Progenitor cell of endocrine pancreas (in vitro differentiated cells): ENCODE measurements at regions not wholly inside any gene's neighbourhood (a gene's known extent, or its start where the extent isn't known, plus 50 kb on each side); places are given as distances from the start of the nearest gene placed in this dataset.

Experiments used
- DNase-seq: peaks from one replicate; pipeline ENCODE4 v3.0.0; 2021; ENCODE audit warnings: low spot score; ENCODE audit not compliant: unreplicated experiment
- H3K27ac Mint-ChIP-seq: 2 replicates; pipeline ENCODE4 v1.8.0; 2021; ENCODE audit warnings: mild to moderate bottlenecking, moderate library complexity, mixed read lengths
- H3K27me3 Mint-ChIP-seq: 2 replicates; pipeline ENCODE4 v1.8.0; 2021; ENCODE audit warnings: mixed read lengths
- H3K36me3 Mint-ChIP-seq: 2 replicates; pipeline ENCODE4 v1.8.0; 2022; ENCODE audit warnings: mixed read lengths; ENCODE audit not compliant: insufficient read depth
- H3K4me1 Mint-ChIP-seq: 2 replicates; pipeline ENCODE4 v1.8.0; 2021; ENCODE audit warnings: low read depth, mixed read lengths
- H3K4me3 Mint-ChIP-seq: 2 replicates; pipeline ENCODE4 v1.8.0; 2021; ENCODE audit warnings: low read depth, mild to moderate bottlenecking, moderate library complexity, mixed read lengths
- H3K9me3 Mint-ChIP-seq: 2 replicates; pipeline ENCODE4 v1.8.0; 2021; ENCODE audit warnings: low read depth, mixed read lengths
- TF ChIP-seq, protein P1 (sequence below): fragments of 200-600 bp; sonication (generic); IDR thresholded peaks from one replicate; pipeline ENCODE4 v1.5.0; 2021; ENCODE audit warnings: antibody characterized with exemption, mild to moderate bottlenecking; ENCODE audit not compliant: unreplicated experiment

DNA sequence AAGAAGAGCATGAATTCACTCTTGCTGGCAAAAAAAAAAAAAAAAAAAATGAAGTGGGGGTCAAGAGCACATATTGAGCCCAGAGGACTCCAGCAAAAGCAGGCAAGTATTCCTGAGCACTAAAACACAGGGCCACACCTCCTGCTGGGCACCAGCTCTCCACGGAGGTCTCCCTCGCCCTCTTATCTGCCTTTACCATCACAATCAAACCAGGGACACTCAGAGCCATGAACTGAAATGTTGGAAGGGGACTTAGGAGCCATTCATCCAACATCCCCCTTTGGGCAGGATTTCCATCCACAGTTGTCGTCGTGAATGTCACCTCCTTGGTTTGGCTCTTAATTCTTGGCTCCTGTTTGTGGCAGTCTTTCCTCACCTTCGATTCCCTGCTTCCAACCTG lies 89.8 kb upstream of the GNAO1 start:
- Mint-ChIP-seq H3K9me3 (no peaks in the 10 kb centered on the region), H3K36me3 (no peaks in the 10 kb centered on the region), H3K27ac (no peak overlapping the region), H3K4me1 (no peaks in the 10 kb centered on the region), H3K27me3 (peaks cover 4% of the 10 kb centered on the region), H3K4me3 (no peak overlapping the region)
- TF ChIP-seq, protein P1, sequence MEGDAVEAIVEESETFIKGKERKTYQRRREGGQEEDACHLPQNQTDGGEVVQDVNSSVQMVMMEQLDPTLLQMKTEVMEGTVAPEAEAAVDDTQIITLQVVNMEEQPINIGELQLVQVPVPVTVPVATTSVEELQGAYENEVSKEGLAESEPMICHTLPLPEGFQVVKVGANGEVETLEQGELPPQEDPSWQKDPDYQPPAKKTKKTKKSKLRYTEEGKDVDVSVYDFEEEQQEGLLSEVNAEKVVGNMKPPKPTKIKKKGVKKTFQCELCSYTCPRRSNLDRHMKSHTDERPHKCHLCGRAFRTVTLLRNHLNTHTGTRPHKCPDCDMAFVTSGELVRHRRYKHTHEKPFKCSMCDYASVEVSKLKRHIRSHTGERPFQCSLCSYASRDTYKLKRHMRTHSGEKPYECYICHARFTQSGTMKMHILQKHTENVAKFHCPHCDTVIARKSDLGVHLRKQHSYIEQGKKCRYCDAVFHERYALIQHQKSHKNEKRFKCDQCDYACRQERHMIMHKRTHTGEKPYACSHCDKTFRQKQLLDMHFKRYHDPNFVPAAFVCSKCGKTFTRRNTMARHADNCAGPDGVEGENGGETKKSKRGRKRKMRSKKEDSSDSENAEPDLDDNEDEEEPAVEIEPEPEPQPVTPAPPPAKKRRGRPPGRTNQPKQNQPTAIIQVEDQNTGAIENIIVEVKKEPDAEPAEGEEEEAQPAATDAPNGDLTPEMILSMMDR, result no peak
- no peak for DNase-seq

DNA sequence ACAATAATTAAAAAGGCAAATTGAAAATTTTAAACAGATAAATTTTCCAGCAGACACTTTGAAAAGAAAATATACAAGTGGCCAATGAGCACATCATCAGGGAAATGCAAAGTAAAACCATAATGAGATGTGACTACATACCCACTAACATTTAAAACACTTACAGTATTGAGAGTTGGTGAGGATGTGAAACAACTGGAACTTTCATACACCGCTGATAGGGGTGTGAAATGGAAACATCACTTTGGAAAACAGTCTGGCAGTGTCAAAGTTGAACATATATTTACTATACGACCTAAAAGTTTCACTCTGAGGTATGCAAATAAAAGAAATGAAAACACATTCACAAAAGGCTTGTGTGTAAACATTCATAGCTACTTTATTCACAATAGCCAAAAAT lies 94.0 kb upstream of the GNAO1 start:
- TF ChIP-seq, protein P1, result no peak
- H3K36me3 Mint-ChIP-seq, result no peaks in the 10 kb centered on the region
- DNase-seq, result no peak
- H3K27ac Mint-ChIP-seq, result no peak overlapping the region
- H3K9me3 Mint-ChIP-seq, result no peaks in the 10 kb centered on the region
- no peaks in the 10 kb centered on the region for H3K4me1 Mint-ChIP-seq
- H3K27me3 Mint-ChIP-seq, result peaks cover 4% of the 10 kb centered on the region
- no peak overlapping the region for H3K4me3 Mint-ChIP-seq

DNA sequence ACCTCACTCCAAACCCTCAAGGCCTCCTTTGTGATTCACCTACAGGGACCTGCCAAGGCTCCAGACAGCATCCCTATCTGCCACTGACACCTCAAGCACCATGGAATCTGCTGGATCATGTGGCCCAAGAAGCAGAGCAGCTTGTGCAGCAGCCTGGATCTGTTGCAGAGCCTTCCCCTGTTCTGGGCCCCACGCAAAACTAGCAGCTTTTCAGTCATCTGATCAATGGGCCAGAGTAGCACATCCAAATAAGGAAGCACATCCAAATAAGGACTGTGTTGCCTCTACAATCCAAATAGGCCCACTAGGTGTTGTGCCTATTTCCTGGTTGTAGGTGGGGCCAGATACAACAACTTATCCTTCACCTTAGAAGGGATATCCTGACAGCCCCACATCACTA lies 97.1 kb upstream of the GNAO1 start:
- no peak overlapping the region for H3K27ac Mint-ChIP-seq

DNA sequence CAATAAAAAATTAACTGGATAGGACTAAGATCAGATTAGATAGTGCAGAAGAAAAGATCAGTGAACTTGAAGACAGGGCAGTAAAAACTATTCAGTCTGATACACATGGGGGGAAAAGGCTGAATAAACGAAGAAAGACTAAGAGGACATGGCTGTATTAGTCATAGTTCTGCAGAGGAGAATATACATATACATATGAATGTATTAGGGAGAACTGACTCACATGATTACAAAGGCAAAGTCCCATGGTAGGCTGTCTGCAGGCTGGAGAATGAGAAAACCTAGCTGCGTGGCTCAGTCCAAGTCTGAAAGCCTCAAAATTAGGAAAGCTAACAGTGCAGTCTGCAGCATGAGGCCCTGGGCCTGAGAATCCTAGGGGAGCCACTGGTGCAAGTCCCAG lies 98.2 kb upstream of the GNAO1 start:
- Mint-ChIP-seq H3K9me3 (no peaks in the 10 kb centered on the region), H3K4me3 (no peak overlapping the region), H3K27me3 (peaks cover 7% of the 10 kb centered on the region), H3K36me3 (no peaks in the 10 kb centered on the region), H3K27ac (no peak overlapping the region), H3K4me1 (no peaks in the 10 kb centered on the region)
- DNase-seq, result no peak
- TF ChIP-seq, protein P1, result no peak

More for the DNA sequence above, 97.1 kb upstream of the GNAO1 start:
- no peaks in the 10 kb centered on the region for H3K4me1 Mint-ChIP-seq
- no peak overlapping the region for H3K4me3 Mint-ChIP-seq
- no peak for DNase-seq
- H3K9me3 Mint-ChIP-seq, result no peaks in the 10 kb centered on the region
- TF ChIP-seq, protein P1, result no peak
- no peaks in the 10 kb centered on the region for H3K36me3 Mint-ChIP-seq
- H3K27me3 Mint-ChIP-seq, result peaks cover 5% of the 10 kb centered on the region

DNA sequence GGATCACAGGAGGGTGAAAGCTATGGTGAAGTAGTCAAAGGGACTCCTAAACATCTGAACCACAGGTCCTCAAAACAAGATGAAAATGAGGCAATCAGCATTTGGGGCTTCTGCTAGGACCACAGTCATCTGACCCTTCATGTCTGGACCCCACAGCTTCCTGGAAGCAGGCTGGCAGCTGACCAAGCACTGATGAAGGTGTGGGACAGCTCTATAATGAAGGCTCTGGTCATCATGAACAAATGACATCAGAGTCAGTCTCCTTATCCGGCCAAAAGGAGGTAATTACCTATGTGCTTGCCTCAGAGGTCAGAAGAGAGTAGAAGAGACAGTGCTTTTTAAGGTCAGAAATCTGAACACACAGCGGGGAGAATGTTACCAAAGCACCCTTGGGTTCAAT lies 101.2 kb upstream of the GNAO1 start:
- DNase-seq, result no peak
- Mint-ChIP-seq H3K36me3 (no peaks in the 10 kb centered on the region), H3K27me3 (peaks cover 22% of the 10 kb centered on the region), H3K4me3 (no peak overlapping the region), H3K27ac (no peak overlapping the region), H3K4me1 (no peaks in the 10 kb centered on the region), H3K9me3 (no peaks in the 10 kb centered on the region)
- TF ChIP-seq, protein P1, result no peak
